ENCODE measurements at regions not wholly inside any gene's neighbourhood (a gene's known extent, or its start where the extent isn't known, plus 50 kb on each side); places are given as distances from the start of the nearest gene placed in this dataset.
A peak's percentile ranks its signal among the peaks of the same experiment; 100 is the strongest.

- DNase-seq (ENCODE audit: low spot score): no peak
- no peak for TF ChIP-seq CTCF (IDR thresholded peaks at IDR 0.05)
- H3K4me3 ChIP-seq: no peak overlapping the region
- H3K27ac ChIP-seq: no peak overlapping the region
These were observed 124.7 kb downstream of the QPCT start for GRCh38 chr2:37469126-37469525.

DNA sequence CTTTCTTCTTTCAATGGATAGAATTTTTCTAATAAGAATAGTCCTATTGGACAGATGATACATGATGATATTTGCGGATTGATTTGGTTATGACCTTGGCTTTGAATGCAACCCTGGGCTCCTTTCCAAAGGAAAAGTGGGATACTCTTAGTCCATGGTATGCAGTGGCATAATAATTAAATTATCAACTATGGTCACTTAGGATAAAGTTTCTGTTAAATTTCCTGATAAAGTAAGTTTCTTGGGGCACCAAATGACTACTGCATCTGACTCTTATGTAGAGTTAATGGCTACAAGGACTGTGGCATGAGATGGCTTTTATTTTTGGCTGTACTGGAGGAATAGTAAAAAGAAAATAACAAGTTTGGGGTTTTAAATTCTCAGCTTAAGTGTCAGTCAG is 126.7 kb downstream of the QPCT start:
- no peak for TF ChIP-seq CTCF (IDR thresholded peaks at IDR 0.05)
- no peak overlapping the region for H3K4me3 ChIP-seq
- no peak for DNase-seq (ENCODE audit: low spot score)
- H3K27ac ChIP-seq: no peak overlapping the region

- H3K27ac ChIP-seq: peak overlapping the region in 1 of 2 donors; percentile 15
- no peak for TF ChIP-seq CTCF (IDR thresholded peaks at IDR 0.05)
- DNase-seq (ENCODE audit: low spot score): no peak
- H3K4me3 ChIP-seq: no peak overlapping the region
These were observed 127.6 kb downstream of the QPCT start for GRCh38 chr2:37471994-37472393.

DNA sequence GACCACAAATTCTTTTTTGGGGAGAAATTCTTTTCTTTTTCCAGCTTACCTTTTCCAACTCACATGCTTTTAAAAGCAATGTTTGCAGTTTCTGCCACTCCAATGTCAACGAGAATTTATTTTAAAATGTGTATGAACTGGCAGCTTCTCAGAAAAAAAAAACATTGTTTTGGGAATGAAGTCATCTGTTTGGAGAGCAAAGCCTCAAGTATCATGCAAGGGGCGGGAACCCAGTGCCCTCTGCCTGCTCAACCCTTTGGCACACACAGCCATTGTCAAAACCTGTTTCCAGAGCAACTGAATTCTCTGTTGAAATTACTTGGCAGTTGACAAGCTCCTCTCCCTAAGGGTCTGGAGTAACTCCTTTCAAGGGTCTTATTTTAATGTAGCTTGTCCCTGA is 128.5 kb downstream of the QPCT start:
- peak overlapping the region; percentile 3 to 15 for H3K27ac ChIP-seq
- no peak for TF ChIP-seq CTCF (IDR thresholded peaks at IDR 0.05)
- no peak for DNase-seq (ENCODE audit: low spot score)
- no peak overlapping the region for H3K4me3 ChIP-seq

GRCh38 chr2:37476411-37476810 is 132.0 kb downstream of the QPCT start:
- Histone ChIP-seq H3K4me3 (no peak overlapping the region), H3K27ac (peak overlapping the region in 1 of 2 donors; percentile 15)
- no peak for DNase-seq (ENCODE audit: low spot score)
- no peak for TF ChIP-seq CTCF (IDR thresholded peaks at IDR 0.05)

GRCh38 chr2:37477921-37478320 is 133.5 kb downstream of the QPCT start:
- no peak for DNase-seq (ENCODE audit: low spot score)
- Histone ChIP-seq H3K27ac (no peak overlapping the region), H3K4me3 (no peak overlapping the region)
- TF ChIP-seq CTCF (IDR thresholded peaks at IDR 0.05): no peak

DNA sequence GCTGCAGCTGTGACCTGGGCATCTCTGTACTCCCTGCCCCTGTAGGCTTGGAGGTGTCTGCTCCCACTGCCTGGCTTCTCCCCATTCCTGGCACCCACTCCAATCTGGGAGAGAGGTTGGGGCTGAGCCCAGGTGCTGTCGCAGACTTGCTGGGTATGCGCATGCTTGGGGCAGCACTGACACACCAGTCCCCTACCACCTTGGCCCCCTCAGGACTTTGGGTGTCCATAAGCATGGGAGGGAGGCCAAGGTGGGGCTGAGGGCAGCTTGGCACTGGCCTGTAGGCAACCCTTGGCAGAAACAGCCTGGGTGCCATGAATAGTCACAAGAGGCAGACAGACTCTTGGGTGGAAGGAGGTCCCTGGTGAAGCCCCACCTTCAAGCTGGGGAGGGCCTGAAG is 136.8 kb downstream of the QPCT start:
- no peak for TF ChIP-seq CTCF (IDR thresholded peaks at IDR 0.05)

More for the DNA sequence above, 136.8 kb downstream of the QPCT start:
- Histone ChIP-seq H3K4me3 (no peak overlapping the region), H3K27ac (no peak overlapping the region)
- no peak for DNase-seq (ENCODE audit: low spot score)
